AG04449 (cell line): ENCODE measurements at regions not wholly inside any gene's neighbourhood (a gene's known extent, or its start where the extent isn't known, plus 50 kb on each side); places are given as distances from the start of the nearest gene placed in this dataset.

Experiments used
- CTCF ChIA-PET: fragments of 350-600 bp; formaldehyde crosslinking; extraction: SDS; loops from one replicate; lab custom pipeline; 2021; ENCODE audit warnings: antibody characterized with exemption; lab: Yijun Ruan, JAX
- POLR2A ChIA-PET: fragments of 400-600, 350-600 bp; formaldehyde crosslinking; extraction: SDS; loops from one replicate; lab custom pipeline; 2020; ENCODE audit warnings: antibody characterized with exemption, inconsistent platforms; lab: Yijun Ruan, JAX
- DNase-seq: peaks from one replicate; pipeline ENCODE4 v3.0.0-alpha.2; 2010; ENCODE audit warnings: low read depth, low spot score
- H3K4me3 ChIP-seq: 2 replicates; pipeline ENCODE4 v1.5.1; 2011; ENCODE audit warnings: low read depth, mild to moderate bottlenecking, control low read depth, low read length
- TF ChIP-seq, protein P1 (sequence below): IDR thresholded peaks from one replicate; pipeline ENCODE4 v1.5.1; 2011; ENCODE audit warnings: mild to moderate bottlenecking, moderate library complexity, low read length, control low read depth, inconsistent platforms; ENCODE audit not compliant: insufficient read depth; ENCODE audit errors: missing control alignments

- no peak overlapping the region for H3K4me3 ChIP-seq
- DNase-seq: no peak
- TF ChIP-seq, protein P1, sequence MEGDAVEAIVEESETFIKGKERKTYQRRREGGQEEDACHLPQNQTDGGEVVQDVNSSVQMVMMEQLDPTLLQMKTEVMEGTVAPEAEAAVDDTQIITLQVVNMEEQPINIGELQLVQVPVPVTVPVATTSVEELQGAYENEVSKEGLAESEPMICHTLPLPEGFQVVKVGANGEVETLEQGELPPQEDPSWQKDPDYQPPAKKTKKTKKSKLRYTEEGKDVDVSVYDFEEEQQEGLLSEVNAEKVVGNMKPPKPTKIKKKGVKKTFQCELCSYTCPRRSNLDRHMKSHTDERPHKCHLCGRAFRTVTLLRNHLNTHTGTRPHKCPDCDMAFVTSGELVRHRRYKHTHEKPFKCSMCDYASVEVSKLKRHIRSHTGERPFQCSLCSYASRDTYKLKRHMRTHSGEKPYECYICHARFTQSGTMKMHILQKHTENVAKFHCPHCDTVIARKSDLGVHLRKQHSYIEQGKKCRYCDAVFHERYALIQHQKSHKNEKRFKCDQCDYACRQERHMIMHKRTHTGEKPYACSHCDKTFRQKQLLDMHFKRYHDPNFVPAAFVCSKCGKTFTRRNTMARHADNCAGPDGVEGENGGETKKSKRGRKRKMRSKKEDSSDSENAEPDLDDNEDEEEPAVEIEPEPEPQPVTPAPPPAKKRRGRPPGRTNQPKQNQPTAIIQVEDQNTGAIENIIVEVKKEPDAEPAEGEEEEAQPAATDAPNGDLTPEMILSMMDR: peak; percentile 20
- ChIA-PET CTCF (interaction anchor here (1.4 to 3.4 kb wide), 2 partner anchors 17 to 244 kb away, joined by 3 to 15 read pairs; no protein-coding TSS in a partner anchor), POLR2A (no interaction called here)
These were observed 105.9 kb upstream of the EEPD1 start for GRCh38 chr7:36047091-36047658.

DNA sequence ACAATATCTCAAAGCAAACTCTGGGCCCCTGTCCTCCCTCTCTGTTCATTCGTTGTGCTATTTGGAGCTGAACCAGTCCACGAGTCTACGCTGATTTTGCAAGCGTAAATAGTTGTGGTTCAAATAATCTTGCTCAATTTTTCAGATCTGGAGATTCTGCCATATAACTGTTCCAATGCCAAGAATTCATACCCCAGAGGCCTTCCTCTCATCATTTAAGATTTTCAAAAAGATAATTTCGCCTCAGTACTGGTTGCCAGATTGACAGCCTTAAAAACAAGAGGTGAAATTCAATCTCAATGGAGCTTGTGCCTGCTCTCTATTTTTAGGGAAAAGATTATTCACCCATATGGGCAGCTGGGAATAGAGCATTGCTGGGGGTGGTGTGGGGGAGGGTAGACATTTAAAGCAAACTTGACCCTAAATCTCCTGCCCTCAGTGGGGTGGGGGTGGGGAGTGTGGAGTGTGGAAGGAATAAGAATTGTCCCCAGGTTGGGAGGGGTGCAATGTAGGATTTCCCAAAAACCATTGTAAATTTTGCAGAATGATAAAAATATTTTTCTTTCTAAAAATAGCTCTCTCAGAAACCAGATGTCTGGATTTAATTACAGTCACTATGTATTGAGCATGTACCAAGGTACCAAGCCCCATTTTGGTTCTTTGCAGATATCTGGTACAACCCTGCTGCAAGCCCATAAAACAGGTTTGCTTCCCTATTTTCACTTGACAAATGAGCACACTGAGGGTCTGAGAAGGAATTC lies 104.7 kb upstream of the EEPD1 start:
- DNase-seq: peak; percentile 87
- TF ChIP-seq, protein P1: no peak
- H3K4me3 ChIP-seq: no peak overlapping the region
- ChIA-PET CTCF (interaction anchor here (0.6 to 3.4 kb wide), 5 partner anchors 8 to 243 kb away, joined by 3 to 15 read pairs (median 3); no protein-coding TSS in a partner anchor), POLR2A (interaction anchor here (0.7 to 1.5 kb wide), 3 partner anchors 14 to 67 kb away, joined by 3 to 4 read pairs (median 4); no protein-coding TSS in a partner anchor)

- H3K4me3 ChIP-seq: no peak overlapping the region
- POLR2A ChIA-PET: interaction anchor here (1.3 to 1.5 kb wide), 2 partner anchors 16 to 67 kb away, joined by 3 to 4 read pairs; no protein-coding TSS in a partner anchor
- CTCF ChIA-PET: interaction anchor here (0.6 to 3.4 kb wide), 4 partner anchors 11 to 242 kb away, joined by 3 to 15 read pairs (median 4); no protein-coding TSS in a partner anchor
- no peak for DNase-seq
- TF ChIP-seq, protein P1: no peak
These were observed 104.2 kb upstream of the EEPD1 start for GRCh38 chr7:36048902-36049240.

DNA sequence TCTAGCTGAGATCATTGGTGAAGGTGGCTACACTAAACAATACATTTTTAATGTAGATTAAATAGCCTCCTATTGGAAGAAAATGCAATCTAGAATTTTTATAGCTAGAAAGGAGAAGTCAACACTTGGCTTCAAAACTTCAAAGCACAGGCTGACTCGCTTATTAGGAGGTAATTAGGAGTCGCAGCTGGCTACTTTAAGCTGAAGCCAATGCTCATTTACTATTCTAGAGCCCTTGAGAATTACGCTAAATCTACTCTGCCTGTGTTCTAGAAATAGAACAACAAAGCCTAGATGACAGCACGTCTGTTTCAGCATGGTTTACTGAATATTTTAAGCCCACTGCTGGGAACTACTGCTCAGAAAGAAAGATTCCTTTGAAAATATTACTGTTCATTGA lies 101.6 kb upstream of the EEPD1 start:
- ChIA-PET CTCF (no interaction called here), POLR2A (no interaction called here)
- H3K4me3 ChIP-seq: no peak overlapping the region
- TF ChIP-seq, protein P1: no peak
- DNase-seq: no peak

DNA sequence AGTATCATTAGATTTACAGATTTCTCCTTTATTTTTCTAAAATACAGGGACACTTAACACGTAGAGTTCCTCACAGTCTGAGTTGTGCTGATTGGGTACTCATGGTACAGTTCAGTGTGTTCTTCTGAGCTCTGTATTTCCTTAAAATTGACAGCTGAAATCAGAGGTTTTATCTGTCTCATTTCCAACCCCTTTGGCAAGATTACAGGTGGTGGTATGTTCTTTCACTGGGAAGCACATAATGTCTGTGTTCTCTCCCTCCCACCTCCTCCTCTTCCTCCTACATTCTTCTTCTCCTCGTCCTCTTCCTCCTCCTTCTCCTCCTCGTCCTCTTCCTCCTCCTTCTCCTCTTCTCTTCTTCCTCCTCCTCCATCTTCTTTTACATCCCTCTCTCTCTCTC lies 99.5 kb upstream of the EEPD1 start:
- TF ChIP-seq, protein P1: no peak
- ChIA-PET CTCF (interaction anchor here (1.0 kb wide), 1 partner anchor 68 kb away, joined by 4 read pairs; no protein-coding TSS in a partner anchor), POLR2A (interaction anchor here (0.6 kb wide), 1 partner anchor 162 kb away, joined by 3 read pairs; no protein-coding TSS in a partner anchor)
- no peak overlapping the region for H3K4me3 ChIP-seq
- DNase-seq: no peak

GRCh38 chr7:36054637-36055036 lies 98.4 kb upstream of the EEPD1 start:
- TF ChIP-seq, protein P1: no peak
- DNase-seq: no peak
- no peak overlapping the region for H3K4me3 ChIP-seq
- POLR2A ChIA-PET: no interaction called here
- CTCF ChIA-PET: interaction anchor here (0.6 to 1.2 kb wide), 4 partner anchors 10 to 70 kb away, joined by 3 to 4 read pairs (median 3); no protein-coding TSS in a partner anchor
